HCT116 (cell line): ENCODE measurements at regions not wholly inside any gene's neighbourhood (a gene's known extent, or its start where the extent isn't known, plus 50 kb on each side); places are given as distances from the start of the nearest gene placed in this dataset.
A peak's percentile ranks its signal among the peaks of the same experiment; 100 is the strongest.

ENCODE experiments used
- ATAC-seq: fragments of 200-7000 bp; cut with Tn5 transposase; 2 replicates; pipeline ENCODE4 v1.9.1; 2020; ENCODE audit warnings: mild to moderate bottlenecking, moderate library complexity
- BruUV-seq: library from RNA; stranded (reverse); fragments of 400-500 nt; replicated peaks from 2 replicates; lab custom pipeline; 2021; lab: Mats Ljungman, UMichigan
- CTCF ChIA-PET: fragments of 300-600 bp; sonication (Branson Sonifier 250); formaldehyde crosslinking; loops from one replicate; lab custom pipeline; 2021; ENCODE audit warnings: antibody characterized with exemption; lab: Charles Lee
- POLR2A ChIA-PET: fragments of 300-600, 350-600 bp; sonication (Branson Sonifier 250); formaldehyde crosslinking; loops from one replicate; lab custom pipeline; 2021; ENCODE audit warnings: antibody characterized with exemption; lab: Charles Lee
- RAD21 ChIA-PET, 2 experiments: fragments of 300-600 bp; sonication (Branson Sonifier 250); formaldehyde crosslinking; loops; one replicate each; lab custom pipeline; 2023; ENCODE audit warnings: low total read pairs in 2 of 2; ENCODE audit not compliant: uncharacterized antibody in 2 of 2, unreplicated experiment in 2 of 2, low non-redundant PET in 1 of 2; lab: Charles Lee
- DNase-seq: peaks from one replicate; pipeline ENCODE4 v3.0.0-alpha.2; 2010; ENCODE audit warnings: low read depth, low spot score
- H2AFZ ChIP-seq: fragments of 200-600 bp; shearing (Covaris generic), sonication (generic); 2 replicates; pipeline ENCODE4 v1.6.1; 2017; ENCODE audit warnings: low read depth, mixed run types, mixed read lengths, antibody characterized with exemption, low read length; ENCODE audit not compliant: poor library complexity, severe bottlenecking
- H3K27ac ChIP-seq: 2 replicates; pipeline ENCODE4 v1.5.1; 2012; ENCODE audit warnings: low read depth, low read length
- H3K27me3 ChIP-seq: fragments of 200-600 bp; sonication (generic); 2 replicates; pipeline ENCODE4 v1.6.1; 2016; ENCODE audit warnings: mixed run types, low read length, mixed read lengths; ENCODE audit not compliant: insufficient read depth
- H3K36me3 ChIP-seq, 2 experiments: fragments of 200-500 bp in 1 of 2; fragments of 200-600 bp in 1 of 2; sonication (Bioruptor generic) in 1 of 2; sonication (generic) in 1 of 2; 2 replicates each; pipeline versions ENCODE4 v1.5.1 to v1.6.1; 2014 to 2016; ENCODE audit warnings: low read length in 2 of 2, inconsistent platforms in 1 of 2, mixed read lengths in 1 of 2, mixed run types in 1 of 2; ENCODE audit not compliant: insufficient read depth in 2 of 2, control insufficient read depth in 1 of 2
- H3K4me1 ChIP-seq, 2 experiments: fragments of 200-600 bp in 1 of 2; sonication (generic) in 1 of 2; 2 replicates each; pipeline versions ENCODE4 v1.5.1 to v1.6.1; 2012 to 2017; ENCODE audit warnings: low read length in 2 of 2, inconsistent platforms in 1 of 2, mild to moderate bottlenecking in 1 of 2, mixed read lengths in 1 of 2, mixed run types in 1 of 2, moderate library complexity in 1 of 2; ENCODE audit not compliant: insufficient read depth in 2 of 2, control insufficient read depth in 1 of 2
- H3K4me2 ChIP-seq: fragments of 200-600 bp; sonication (generic); 2 replicates; pipeline ENCODE4 v1.6.1; 2017; ENCODE audit warnings: mixed run types, low read length, mixed read lengths
- H3K4me3 ChIP-seq, 2 experiments: fragments of 200-600 bp in 1 of 2; sonication (generic) in 1 of 2; replicated peaks in 1 of 2; 2 replicates each; pipeline ENCODE4 v1.5.1; 2011 to 2016; ENCODE audit warnings: low read length in 2 of 2, control low read depth in 1 of 2, low read depth in 1 of 2, mild to moderate bottlenecking in 1 of 2, mixed read lengths in 1 of 2, mixed run types in 1 of 2
- H3K79me2 ChIP-seq: fragments of 200-600 bp; sonication (generic); 2 replicates; pipeline ENCODE4 v1.6.1; 2017; ENCODE audit warnings: mild to moderate bottlenecking, mixed run types, low read length, moderate library complexity, mixed read lengths; ENCODE audit not compliant: insufficient read depth
- H3K9ac ChIP-seq: fragments of 200-600 bp; sonication (generic); 2 replicates; pipeline ENCODE4 v1.6.1; 2016; ENCODE audit warnings: low read length, mixed read lengths
- H3K9me2 ChIP-seq: fragments of 200-600 bp; sonication (generic), shearing (Covaris generic); 2 replicates; pipeline ENCODE4 v1.6.1; 2017; ENCODE audit warnings: mixed run types, mild to moderate bottlenecking, moderate library complexity; ENCODE audit not compliant: insufficient read depth
- H3K9me3 ChIP-seq, 2 experiments: fragments of 200-500 bp in 1 of 2; fragments of 200-600 bp in 1 of 2; sonication (Bioruptor generic) in 1 of 2; sonication (generic) in 1 of 2; 2 replicates each; pipeline ENCODE4 v1.6.1; 2014 to 2017; ENCODE audit warnings: low read length in 2 of 2, mixed read lengths in 2 of 2, inconsistent platforms in 1 of 2, low read depth in 1 of 2, mild to moderate bottlenecking in 1 of 2, mixed run types in 1 of 2, moderate library complexity in 1 of 2; ENCODE audit not compliant: control insufficient read depth in 1 of 2, insufficient read depth in 1 of 2
- H4K20me1 ChIP-seq: fragments of 200-600 bp; sonication (generic), shearing (Covaris generic); 2 replicates; pipeline ENCODE4 v1.6.1; 2017; ENCODE audit warnings: mixed run types, mild to moderate bottlenecking, moderate library complexity; ENCODE audit not compliant: insufficient read depth
- CBX3 ChIP-seq: IDR thresholded peaks from 2 replicates; pipeline ENCODE4 v1.6.1; 2012; ENCODE audit warnings: low read depth
- CTCF ChIP-seq, 3 experiments: fragments of 200-600 bp in 1 of 3; sonication (generic) in 1 of 3; IDR thresholded peaks in 2 of 3; conservative IDR thresholded peaks in 1 of 3; 2 replicates each; pipeline ENCODE4 v1.5.1; 2012 to 2017; ENCODE audit warnings: low read depth in 2 of 3, low read length in 2 of 3, antibody characterized with exemption in 1 of 3, borderline replicate concordance in 1 of 3, control low read depth in 1 of 3, mild to moderate bottlenecking in 1 of 3, mixed read lengths in 1 of 3, mixed run types in 1 of 3, moderate library complexity in 1 of 3; ENCODE audit not compliant: insufficient read depth in 1 of 3
- EGR1 ChIP-seq: IDR thresholded peaks from 2 replicates; pipeline ENCODE4 v1.6.1; 2012; ENCODE audit warnings: low read depth
- EZH2phosphoT487 ChIP-seq: fragments of 200-600 bp; IDR thresholded peaks from 2 replicates; pipeline ENCODE4 v1.6.1; 2018; ENCODE audit warnings: antibody characterized with exemption, borderline replicate concordance
- FOSL1 ChIP-seq: IDR thresholded peaks from 2 replicates; pipeline ENCODE4 v1.6.1; 2012; ENCODE audit warnings: low read depth
- JUND ChIP-seq: IDR thresholded peaks from 2 replicates; pipeline ENCODE4 v1.6.1; 2012
- POLR2A ChIP-seq: IDR thresholded peaks from 2 replicates; pipeline ENCODE4 v1.7.0; 2011; ENCODE audit warnings: borderline replicate concordance; ENCODE audit not compliant: insufficient read depth, insufficient read length; ENCODE audit errors: extremely low read depth
- POLR2AphosphoS5 ChIP-seq: IDR thresholded peaks from 2 replicates; pipeline ENCODE4 v1.6.1; 2011; ENCODE audit warnings: mild to moderate bottlenecking, low read depth, low read length, moderate library complexity
- RAD21 ChIP-seq: IDR thresholded peaks from 2 replicates; pipeline ENCODE4 v1.6.1; 2012; ENCODE audit warnings: low read depth, mild to moderate bottlenecking
- SIN3A ChIP-seq: IDR thresholded peaks from 2 replicates; pipeline ENCODE4 v1.6.1; 2012; ENCODE audit warnings: low read depth
- ZBTB33 ChIP-seq: IDR thresholded peaks from 2 replicates; pipeline ENCODE4 v1.6.1; 2011; ENCODE audit warnings: mild to moderate bottlenecking, low read length, moderate library complexity; ENCODE audit not compliant: insufficient replicate concordance; ENCODE audit errors: extremely low read depth
- intact Hi-C: fragments of 100-400 bp; cut with micrococcal nuclease; formaldehyde crosslinking; loops from 2 replicates; pipeline ENCODE4 v1.10.0; 2022

DNA sequence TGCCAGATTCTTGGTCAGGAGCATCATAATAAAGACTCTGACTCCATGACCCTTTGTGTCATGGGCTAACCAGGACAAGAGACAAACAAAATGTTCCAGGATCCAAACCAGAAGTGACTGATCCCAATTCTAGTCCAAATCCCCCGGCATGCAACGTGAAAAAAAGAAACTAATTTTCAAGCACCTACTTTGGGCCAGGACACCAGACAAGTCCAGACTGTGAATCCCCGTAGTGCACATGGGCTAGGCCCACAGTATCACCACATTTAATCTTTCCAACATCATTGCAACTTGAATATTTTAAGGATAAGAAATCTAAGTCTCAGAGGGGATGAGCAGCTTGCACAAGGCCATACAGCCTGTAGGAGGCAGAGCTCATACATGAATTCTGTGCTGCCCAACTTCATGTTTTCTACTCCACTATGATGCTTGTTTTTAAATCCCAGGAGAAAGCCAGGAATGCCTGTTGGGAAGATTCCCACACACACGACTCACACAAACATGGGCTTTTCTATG lies 365.7 kb downstream of the NPIPA8 start:
- Histone ChIP-seq H3K79me2 (no peaks in the 10 kb centered on the region), H3K27ac (no peak overlapping the region), H3K4me3 (no peak overlapping the region), H3K4me2 (no peak overlapping the region), H3K9me3 (no peaks in the 10 kb centered on the region), H3K27me3 (peaks cover 34% of the 10 kb centered on the region; the same call in 1 of the 2 replicates), H3K36me3 (no peaks in the 10 kb centered on the region), H3K4me1 (no peaks in the 10 kb centered on the region), H4K20me1 (no peaks in the 10 kb centered on the region), H3K9me2 (no peaks in the 10 kb centered on the region), H2AFZ (no peak overlapping the region), H3K9ac (no peak overlapping the region)
- ChIA-PET CTCF (no interaction called here), RAD21 (no interaction called here), POLR2A (no interaction called here)
- DNase-seq = no peak
- BruUV-seq = no TSS peak
- TF ChIP-seq ZBTB33 = no peak
- TF ChIP-seq RAD21 = 0 out of 2 replicates have a peak, but pooled peaks have one; percentile 16
- TF ChIP-seq SIN3A = no peak
- no peak for TF ChIP-seq CBX3
- TF ChIP-seq CTCF (IDR thresholded peaks at IDR 0.05 in 2 of 3, conservative IDR thresholded peaks at IDR 0.05 in 1 of 3; ENCODE audit: borderline replicate concordance in 1 of 3, insufficient read depth in 1 of 3, low read depth in 2 of 3, low read length in 2 of 3) = peak in 2 of 3 experiments; percentile 20 to 36; a peak in 2 of 6 replicates
- TF ChIP-seq FOSL1 = no peak
- TF ChIP-seq POLR2AphosphoS5 = no peak
- no peak for TF ChIP-seq JUND
- TF ChIP-seq EZH2phosphoT487 = no peak
- TF ChIP-seq POLR2A = no peak
- no peak for TF ChIP-seq EGR1
- intact Hi-C loops = loop anchor here (10.0 kb wide), 1 partner anchor 64 kb away; no protein-coding TSS in a partner anchor
- ATAC-seq = no peak
